ENCODE measurements at regions not wholly inside any gene's neighbourhood (a gene's known extent, or its start where the extent isn't known, plus 50 kb on each side); places are given as distances from the start of the nearest gene placed in this dataset.
"Not testable (repeated sequence)": the region's sequence is repeated elsewhere in the genome, so short reads cannot be mapped to it uniquely, and the experiment has no call there.

GRCh38 chr2:185275979-185276378, 462.6 kb upstream of the FSIP2 start:
- TF ChIP-seq CTCF, POLR2A (IDR thresholded peaks at IDR 0.05): not testable (repeated sequence)

Data from body of pancreas (tissue), 4 donors.